Gastroesophageal sphincter (tissue), 3 donors: ENCODE measurements at regions not wholly inside any gene's neighbourhood (a gene's known extent, or its start where the extent isn't known, plus 50 kb on each side); places are given as distances from the start of the nearest gene placed in this dataset.

ENCODE experiments used
- POLR2A ChIP-seq, 2 donors: fragments of 450-650 bp; IDR thresholded peaks; one replicate each; pipeline ENCODE4 v1.6.1; 2017; ENCODE audit warnings: antibody characterized with exemption in 2 of 2, mild to moderate bottlenecking in 2 of 2, moderate library complexity in 1 of 2
- TF ChIP-seq, protein P1 (sequence below), 4 experiments: fragments of 200-600 bp in 2 of 4; fragments of 450-650 bp in 2 of 4; sonication (generic) in 1 of 4; IDR thresholded peaks; one replicate each; pipeline ENCODE4 v1.5.1; 2017 to 2019; ENCODE audit warnings: antibody characterized with exemption in 4 of 4, mild to moderate bottlenecking in 2 of 4, moderate library complexity in 2 of 4

DNA sequence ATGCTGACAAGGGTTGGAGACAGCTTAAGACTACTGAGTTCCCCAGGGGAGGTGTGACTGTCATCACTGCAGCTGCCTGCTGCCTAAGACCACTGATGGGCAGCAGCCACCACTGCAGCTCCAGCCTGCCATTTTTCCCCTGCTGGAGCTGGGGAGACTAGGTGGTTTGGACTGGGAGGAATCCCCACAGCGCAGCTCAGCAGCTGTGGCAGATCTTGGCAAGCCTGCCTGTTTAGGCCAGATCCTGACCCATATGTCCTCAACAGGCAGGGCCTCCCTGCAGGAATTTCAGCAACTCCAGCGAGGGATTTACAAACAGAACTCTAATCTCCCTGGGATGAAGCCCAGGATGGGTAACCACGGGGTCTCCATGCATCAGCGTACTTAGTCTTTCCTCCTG is 356.4 kb upstream of the TOM1L1 start:
- TF ChIP-seq, protein P1, sequence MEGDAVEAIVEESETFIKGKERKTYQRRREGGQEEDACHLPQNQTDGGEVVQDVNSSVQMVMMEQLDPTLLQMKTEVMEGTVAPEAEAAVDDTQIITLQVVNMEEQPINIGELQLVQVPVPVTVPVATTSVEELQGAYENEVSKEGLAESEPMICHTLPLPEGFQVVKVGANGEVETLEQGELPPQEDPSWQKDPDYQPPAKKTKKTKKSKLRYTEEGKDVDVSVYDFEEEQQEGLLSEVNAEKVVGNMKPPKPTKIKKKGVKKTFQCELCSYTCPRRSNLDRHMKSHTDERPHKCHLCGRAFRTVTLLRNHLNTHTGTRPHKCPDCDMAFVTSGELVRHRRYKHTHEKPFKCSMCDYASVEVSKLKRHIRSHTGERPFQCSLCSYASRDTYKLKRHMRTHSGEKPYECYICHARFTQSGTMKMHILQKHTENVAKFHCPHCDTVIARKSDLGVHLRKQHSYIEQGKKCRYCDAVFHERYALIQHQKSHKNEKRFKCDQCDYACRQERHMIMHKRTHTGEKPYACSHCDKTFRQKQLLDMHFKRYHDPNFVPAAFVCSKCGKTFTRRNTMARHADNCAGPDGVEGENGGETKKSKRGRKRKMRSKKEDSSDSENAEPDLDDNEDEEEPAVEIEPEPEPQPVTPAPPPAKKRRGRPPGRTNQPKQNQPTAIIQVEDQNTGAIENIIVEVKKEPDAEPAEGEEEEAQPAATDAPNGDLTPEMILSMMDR (IDR thresholded peaks at IDR 0.05): no peak
- no peak for TF ChIP-seq POLR2A (IDR thresholded peaks at IDR 0.05)
